ENCODE measurements at regions not wholly inside any gene's neighbourhood (a gene's known extent, or its start where the extent isn't known, plus 50 kb on each side); places are given as distances from the start of the nearest gene placed in this dataset.
A peak's percentile ranks its signal among the peaks of the same experiment; 100 is the strongest.

- no peaks in the 10 kb centered on the region for H4K20me1 ChIP-seq (ENCODE audit: insufficient read depth, low read length)
- Mint-ChIP-seq H3K36me3 (no peaks in the 10 kb centered on the region), H3K27ac (no peak overlapping the region), H3K9me3 (peaks cover 0 to 3% (median 0%) of the 10 kb centered on the region in 7 donors), H3K4me1 (no peaks in the 10 kb centered on the region), H3K4me3 (no peak overlapping the region), H3K27me3 (ENCODE audit: low read depth in 3 of 3) (peaks cover 0 to 2% (median 0%) of the 10 kb centered on the region in 3 donors)
- H3K9ac ChIP-seq (ENCODE audit: insufficient read depth, low read length, poor library complexity, severe bottlenecking) = no peak overlapping the region
- H3K4me3 ChIP-seq (replicated peaks in 1 of 3; ENCODE audit: low read depth in 2 of 3, low read length in 3 of 3) = no peak overlapping the region
- no peaks in the 10 kb centered on the region for H3K9me3 ChIP-seq (replicated peaks in 1 of 2; ENCODE audit: control insufficient read depth in 1 of 2, insufficient read depth in 1 of 2, low read length in 2 of 2)
- H3K4me2 ChIP-seq (replicated peaks; ENCODE audit: extremely low read depth, low read length, poor library complexity, severe bottlenecking) = no peak overlapping the region
- no peaks in the 10 kb centered on the region for H3K4me1 ChIP-seq (ENCODE audit: control insufficient read depth in 1 of 2, insufficient read depth in 2 of 2, low read length in 2 of 2)
- H2AFZ ChIP-seq (ENCODE audit: insufficient read depth, low read depth, low read length, poor library complexity, severe bottlenecking) = no peak overlapping the region
- no peaks in the 10 kb centered on the region for H3K36me3 ChIP-seq (replicated peaks in 1 of 2; ENCODE audit: control insufficient read depth in 1 of 2, insufficient read depth in 2 of 2, low read length in 2 of 2)
- TF ChIP-seq, protein P1, sequence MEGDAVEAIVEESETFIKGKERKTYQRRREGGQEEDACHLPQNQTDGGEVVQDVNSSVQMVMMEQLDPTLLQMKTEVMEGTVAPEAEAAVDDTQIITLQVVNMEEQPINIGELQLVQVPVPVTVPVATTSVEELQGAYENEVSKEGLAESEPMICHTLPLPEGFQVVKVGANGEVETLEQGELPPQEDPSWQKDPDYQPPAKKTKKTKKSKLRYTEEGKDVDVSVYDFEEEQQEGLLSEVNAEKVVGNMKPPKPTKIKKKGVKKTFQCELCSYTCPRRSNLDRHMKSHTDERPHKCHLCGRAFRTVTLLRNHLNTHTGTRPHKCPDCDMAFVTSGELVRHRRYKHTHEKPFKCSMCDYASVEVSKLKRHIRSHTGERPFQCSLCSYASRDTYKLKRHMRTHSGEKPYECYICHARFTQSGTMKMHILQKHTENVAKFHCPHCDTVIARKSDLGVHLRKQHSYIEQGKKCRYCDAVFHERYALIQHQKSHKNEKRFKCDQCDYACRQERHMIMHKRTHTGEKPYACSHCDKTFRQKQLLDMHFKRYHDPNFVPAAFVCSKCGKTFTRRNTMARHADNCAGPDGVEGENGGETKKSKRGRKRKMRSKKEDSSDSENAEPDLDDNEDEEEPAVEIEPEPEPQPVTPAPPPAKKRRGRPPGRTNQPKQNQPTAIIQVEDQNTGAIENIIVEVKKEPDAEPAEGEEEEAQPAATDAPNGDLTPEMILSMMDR (IDR thresholded peaks at IDR 0.05) = no peak
- H3K79me2 ChIP-seq (ENCODE audit: insufficient read depth, low read length) = no peaks in the 10 kb centered on the region
- peaks cover 0 to 2% of the 10 kb centered on the region in 2 donors for H3K27me3 ChIP-seq (ENCODE audit: control insufficient read depth in 2 of 2, insufficient read depth in 2 of 2, low read length in 2 of 2)
- WGBS (ENCODE audit: insufficient coverage) = 0% methylated on average over 2 of the region's 3 CpGs
- no peak for DNase-seq
- H3K27ac ChIP-seq (ENCODE audit: low read depth in 1 of 2, low read length in 2 of 2) = no peak overlapping the region
- intact Hi-C loops (cut with micrococcal nuclease) = loop anchor here (5.0 to 10.0 kb wide), 4 partner anchors 365 to 1868 kb away; no protein-coding TSS in a partner anchor
These were observed 267.9 kb upstream of the PKDCC start for GRCh38 chr2:41779888-41780287.

DNA sequence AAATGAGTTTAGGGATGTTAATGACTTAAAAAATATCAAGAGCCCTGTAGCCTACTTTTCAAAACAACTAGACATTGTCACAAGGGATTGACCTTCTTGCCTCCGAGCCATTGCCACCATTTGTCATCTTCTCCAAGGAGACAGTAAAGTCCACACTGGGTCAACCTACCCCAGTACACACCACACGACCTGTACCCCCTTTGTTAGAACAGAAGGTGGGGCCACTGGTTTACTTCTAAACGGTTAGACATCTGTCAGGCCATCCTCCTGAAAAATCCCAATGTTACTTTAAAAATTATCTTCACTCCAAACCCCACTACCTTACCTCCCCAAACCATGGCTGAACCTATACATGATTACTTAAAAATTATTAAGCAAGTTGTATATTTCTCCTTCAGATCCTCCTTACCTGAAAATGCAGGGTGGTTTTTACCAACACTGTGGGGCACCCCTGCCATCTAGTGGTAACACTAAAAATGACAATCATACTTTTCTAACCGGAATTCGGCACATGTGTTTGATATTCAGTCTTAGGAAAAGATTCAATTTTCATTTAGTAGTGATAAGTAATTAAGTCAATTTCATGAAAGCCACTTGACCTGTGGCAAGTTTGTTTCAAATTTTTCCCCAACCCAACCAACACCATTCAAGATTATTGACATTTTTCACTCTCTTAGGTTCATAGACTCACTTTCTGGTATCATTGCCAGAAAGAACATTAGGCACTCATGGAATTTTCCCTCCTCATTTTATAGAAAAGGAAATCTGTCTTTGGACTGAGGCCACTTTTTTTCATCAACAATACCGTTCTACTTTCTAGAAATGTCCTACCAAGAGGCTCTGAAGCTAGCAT, 265.3 kb upstream of the PKDCC start:
- H3K9me3 ChIP-seq (replicated peaks in 1 of 2; ENCODE audit: control insufficient read depth in 1 of 2, insufficient read depth in 1 of 2, low read length in 2 of 2) = no peaks in the 10 kb centered on the region
- no peak overlapping the region for H2AFZ ChIP-seq (ENCODE audit: insufficient read depth, low read depth, low read length, poor library complexity, severe bottlenecking)
- no peaks in the 10 kb centered on the region for H3K79me2 ChIP-seq (ENCODE audit: insufficient read depth, low read length)
- WGBS (ENCODE audit: insufficient coverage) = 74% methylated on average over 4 of the region's 6 CpGs
- peaks cover 0 to 2% of the 10 kb centered on the region in 2 donors for H3K27me3 ChIP-seq (ENCODE audit: control insufficient read depth in 2 of 2, insufficient read depth in 2 of 2, low read length in 2 of 2)
- H3K4me3 ChIP-seq (replicated peaks in 1 of 3; ENCODE audit: low read depth in 2 of 3, low read length in 3 of 3) = no peak overlapping the region
- Mint-ChIP-seq H3K36me3 (no peaks in the 10 kb centered on the region), H3K27ac (peak overlapping the region in 1 of 7 donors; percentile 46), H3K4me1 (no peaks in the 10 kb centered on the region), H3K4me3 (no peak overlapping the region), H3K27me3 (ENCODE audit: low read depth in 3 of 3) (peaks cover 0 to 7% (median 5%) of the 10 kb centered on the region in 3 donors), H3K9me3 (no peaks in the 10 kb centered on the region)
- peak; percentile 1 to 25 (median 18) for DNase-seq
- intact Hi-C loops (cut with micrococcal nuclease) = loop anchor here (5.0 to 10.0 kb wide), 4 partner anchors 368 to 1870 kb away; no protein-coding TSS in a partner anchor
- no peaks in the 10 kb centered on the region for H4K20me1 ChIP-seq (ENCODE audit: insufficient read depth, low read length)
- no peaks in the 10 kb centered on the region for H3K4me1 ChIP-seq (ENCODE audit: control insufficient read depth in 1 of 2, insufficient read depth in 2 of 2, low read length in 2 of 2)
- TF ChIP-seq, protein P1 (IDR thresholded peaks at IDR 0.05) = peak; percentile 88
- H3K36me3 ChIP-seq (replicated peaks in 1 of 2; ENCODE audit: control insufficient read depth in 1 of 2, insufficient read depth in 2 of 2, low read length in 2 of 2) = no peaks in the 10 kb centered on the region
- H3K4me2 ChIP-seq (replicated peaks; ENCODE audit: extremely low read depth, low read length, poor library complexity, severe bottlenecking) = no peak overlapping the region
- H3K9ac ChIP-seq (ENCODE audit: insufficient read depth, low read length, poor library complexity, severe bottlenecking) = no peak overlapping the region
- no peak overlapping the region for H3K27ac ChIP-seq (ENCODE audit: low read depth in 1 of 2, low read length in 2 of 2)
